Endothelial cell of umbilical vein (primary cell): ENCODE measurements at regions not wholly inside any gene's neighbourhood (a gene's known extent, or its start where the extent isn't known, plus 50 kb on each side); places are given as distances from the start of the nearest gene placed in this dataset.

Experiments used
- CTCF ChIP-seq, 2 donors: IDR thresholded peaks; 1 replicate in 1 of 2; 2 replicates in 1 of 2; pipeline ENCODE4 v1.5.1; 2011; ENCODE audit warnings: low read length in 2 of 2, mild to moderate bottlenecking in 2 of 2, moderate library complexity in 2 of 2, control low read depth in 1 of 2, inconsistent platforms in 1 of 2, low read depth in 1 of 2; ENCODE audit not compliant: insufficient read depth in 1 of 2; ENCODE audit errors: extremely low read depth in 1 of 2
- EZH2 ChIP-seq: IDR thresholded peaks from 2 replicates; pipeline ENCODE4 v1.6.1; 2012; ENCODE audit warnings: borderline replicate concordance, low read depth, mild to moderate bottlenecking, moderate library complexity, low read length, inconsistent platforms; ENCODE audit not compliant: severe bottlenecking
- GATA2 ChIP-seq: IDR thresholded peaks from 2 replicates; pipeline ENCODE4 v1.7.0; 2011; ENCODE audit warnings: low read depth, mild to moderate bottlenecking, moderate library complexity, mixed read lengths, low read length; ENCODE audit not compliant: insufficient read length, insufficient read depth
- MAX ChIP-seq: IDR thresholded peaks from 2 replicates; pipeline ENCODE4 v1.6.1; 2011; ENCODE audit not compliant: insufficient read depth, insufficient read length
- POLR2A ChIP-seq: IDR thresholded peaks from 2 replicates; pipeline ENCODE4 v1.6.1; 2012; ENCODE audit warnings: low read depth, mild to moderate bottlenecking, control low read depth, low read length
- POLR2AphosphoS5 ChIP-seq: IDR thresholded peaks from 2 replicates; pipeline ENCODE4 v1.6.1; 2012; ENCODE audit warnings: low read depth, mild to moderate bottlenecking, control low read depth, low read length, moderate library complexity; ENCODE audit not compliant: insufficient read depth

- TF ChIP-seq CTCF (IDR thresholded peaks at IDR 0.05; ENCODE audit: extremely low read depth in 1 of 2, insufficient read depth in 1 of 2, low read depth in 1 of 2, low read length in 2 of 2) = no peak
- no peak for TF ChIP-seq POLR2A
- TF ChIP-seq MAX = no peak
- no peak for TF ChIP-seq EZH2
- no peak for TF ChIP-seq POLR2AphosphoS5
- TF ChIP-seq GATA2 = no peak
Measured at GRCh38 chr15:88399021-88399685, 68.0 kb downstream of the MRPL46 start.
